HG03045 (cell line): ENCODE measurements at regions not wholly inside any gene's neighbourhood (a gene's known extent, or its start where the extent isn't known, plus 50 kb on each side); places are given as distances from the start of the nearest gene placed in this dataset.
"Not testable (repeated sequence)": the region's sequence is repeated elsewhere in the genome, so short reads cannot be mapped to it uniquely, and the experiment has no call there.

ENCODE experiments used
- ATAC-seq: cut with Tn5 transposase; IDR thresholded peaks from one replicate; pipeline ENCODE4 v1.9.1; 2021; ENCODE audit warnings: mild to moderate bottlenecking, moderate library complexity; ENCODE audit not compliant: unreplicated experiment

DNA sequence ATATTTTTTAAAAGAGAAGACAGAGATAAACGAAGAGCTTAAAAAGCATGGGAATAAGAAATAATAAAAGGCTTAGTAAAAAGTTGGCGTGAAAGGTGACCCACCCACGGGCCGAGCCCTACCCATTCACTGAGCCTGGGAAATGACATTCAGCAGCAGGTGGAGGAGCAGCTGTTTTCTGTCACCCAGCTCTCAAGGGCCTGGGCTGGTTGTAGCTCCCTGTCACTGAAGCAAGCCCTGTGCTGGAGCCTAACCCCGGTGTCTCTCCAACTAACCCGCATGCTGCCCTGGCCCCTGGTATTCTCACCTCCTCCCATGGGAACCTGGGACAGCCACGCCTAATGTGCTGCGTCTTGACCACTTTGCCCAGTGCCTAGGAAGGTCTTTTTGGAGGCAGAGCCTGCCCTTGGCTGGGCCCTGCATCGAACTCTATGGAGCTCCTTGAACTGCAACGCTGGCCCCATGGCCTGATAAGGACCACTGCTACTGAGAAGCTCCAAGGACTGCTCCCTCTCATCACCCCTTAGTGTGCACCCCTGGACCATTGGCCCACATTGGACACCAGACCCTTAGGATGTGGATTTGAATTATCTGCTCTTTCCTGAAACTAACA is 68.8 kb upstream of the IYD start:
- no peak for ATAC-seq

- ATAC-seq = peak; percentile 79
These were observed 66.8 kb upstream of the IYD start for GRCh38 chr6:150301846-150302519.

- no peak for ATAC-seq
These were observed 66.2 kb upstream of the IYD start for GRCh38 chr6:150302520-150303176.

GRCh38 chr6:150303256-150303655 is 65.6 kb upstream of the IYD start:
- ATAC-seq = no peak

DNA sequence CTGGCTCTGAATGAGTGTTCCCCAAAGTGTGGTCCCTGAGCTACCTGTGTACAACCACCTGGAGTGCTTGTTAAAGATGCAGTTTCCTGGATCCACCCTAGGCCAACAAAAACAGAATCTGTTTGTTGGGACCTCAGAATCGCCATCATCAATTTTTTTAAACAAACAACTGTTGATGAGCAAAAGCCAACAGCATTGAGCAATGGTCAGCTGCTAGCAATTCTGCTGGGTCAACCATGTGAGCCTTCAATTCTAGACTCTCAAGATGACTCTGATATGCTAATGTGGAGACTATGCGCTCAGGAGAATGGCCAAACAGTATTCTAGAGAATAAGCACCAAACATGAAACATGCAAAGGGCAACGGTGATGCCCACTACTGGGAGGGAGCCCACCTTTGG is 64.4 kb upstream of the IYD start:
- ATAC-seq = no peak

DNA sequence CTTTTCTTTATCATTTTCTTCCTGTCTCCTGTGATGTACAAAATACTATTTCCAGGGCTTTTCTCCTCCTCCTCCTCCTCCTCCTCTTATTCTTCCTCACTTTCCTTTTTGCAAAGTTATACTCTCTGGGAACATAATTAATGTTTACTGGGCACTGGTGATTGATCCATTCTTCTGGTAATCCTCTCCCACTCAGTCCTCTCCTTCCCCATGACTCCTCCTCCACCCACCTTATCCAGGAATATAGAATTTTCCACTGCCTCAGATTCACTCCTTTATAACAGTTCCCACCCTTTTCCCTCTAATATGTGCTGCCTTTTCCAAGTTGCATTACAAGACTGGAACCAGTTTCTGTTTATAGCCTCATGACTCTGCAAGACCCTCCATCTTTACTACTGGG is 62.5 kb upstream of the IYD start:
- ATAC-seq = no peak

DNA sequence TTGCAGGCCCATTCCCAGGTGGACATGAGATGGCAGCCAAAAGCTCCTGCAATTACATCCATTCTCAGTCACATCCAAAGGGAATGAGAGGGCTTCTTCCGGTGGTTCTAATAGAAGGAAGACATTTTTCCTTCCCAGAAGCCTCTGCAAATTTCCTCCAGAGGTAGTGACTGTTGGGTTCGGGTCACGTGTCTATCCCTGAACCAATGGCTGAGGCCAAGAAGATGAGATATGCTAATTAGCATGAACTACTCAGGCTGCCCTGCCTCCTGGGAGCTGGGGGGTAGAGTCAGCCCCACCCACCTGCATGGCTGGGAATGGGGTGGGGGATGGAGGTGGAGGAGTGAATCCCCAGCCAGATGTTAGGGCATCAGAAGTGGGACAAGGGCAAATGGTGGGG is 61.3 kb upstream of the IYD start:
- no peak for ATAC-seq

DNA sequence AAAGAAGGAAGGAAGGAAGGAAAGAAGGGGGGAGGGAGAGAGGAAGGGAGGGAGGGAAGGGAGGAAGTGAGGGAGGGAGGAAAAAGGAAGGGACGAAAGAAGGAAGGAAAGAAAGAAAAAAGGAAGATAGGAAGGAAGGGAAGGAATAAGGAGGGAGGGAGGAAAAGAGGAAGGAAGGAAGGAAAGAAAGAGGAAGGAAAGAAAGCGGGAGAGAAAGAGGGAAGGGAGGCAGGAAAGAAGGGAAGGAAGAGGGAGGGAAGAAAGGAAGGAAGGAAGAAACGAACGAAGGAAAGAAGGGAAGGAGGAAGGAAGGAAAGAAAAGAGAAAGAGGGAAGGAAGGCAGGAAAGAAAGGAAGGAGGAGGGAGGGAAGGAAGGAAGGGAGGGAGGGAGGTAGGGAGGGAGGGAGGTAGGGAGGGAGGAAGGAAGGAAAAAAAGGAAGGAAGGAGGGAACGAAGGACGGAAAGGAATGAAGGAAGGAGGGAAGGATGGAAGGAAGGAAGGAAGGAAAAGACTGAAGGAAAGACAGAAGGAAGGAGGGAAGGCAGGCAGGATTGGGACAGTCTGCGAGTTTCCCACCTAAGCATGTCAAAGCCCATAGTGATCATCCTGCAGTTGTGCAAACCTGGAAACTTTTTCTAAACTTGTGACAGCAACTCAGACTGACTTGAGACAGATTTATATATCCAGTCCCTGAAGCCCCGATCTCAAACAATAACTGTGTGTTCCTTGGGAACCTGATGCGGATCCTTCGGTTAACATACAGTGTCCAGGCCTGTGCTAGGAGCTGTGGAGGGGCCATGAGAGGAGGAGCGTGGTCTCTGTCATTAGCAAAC is 59.8 kb upstream of the IYD start:
- ATAC-seq = no peak

DNA sequence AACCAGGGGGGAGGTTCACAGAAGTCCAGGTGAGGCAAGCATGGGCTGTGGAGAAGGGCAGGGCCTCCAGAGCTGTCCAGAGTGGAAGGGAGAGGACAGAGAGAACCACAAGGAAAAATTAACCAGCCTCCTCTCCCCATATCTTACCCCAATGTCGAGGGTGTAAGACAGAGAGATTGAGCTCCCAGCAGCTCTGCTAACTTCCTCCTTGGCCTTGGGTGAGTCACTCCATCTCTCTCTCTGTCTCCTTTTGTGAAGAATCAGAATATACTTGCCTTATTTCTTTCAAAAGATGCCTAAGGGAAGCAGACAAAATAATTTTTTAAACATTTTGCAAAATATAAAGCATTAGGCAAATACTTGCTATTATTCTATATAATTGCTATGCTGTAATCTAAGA is 58.3 kb upstream of the IYD start:
- ATAC-seq = no peak

DNA sequence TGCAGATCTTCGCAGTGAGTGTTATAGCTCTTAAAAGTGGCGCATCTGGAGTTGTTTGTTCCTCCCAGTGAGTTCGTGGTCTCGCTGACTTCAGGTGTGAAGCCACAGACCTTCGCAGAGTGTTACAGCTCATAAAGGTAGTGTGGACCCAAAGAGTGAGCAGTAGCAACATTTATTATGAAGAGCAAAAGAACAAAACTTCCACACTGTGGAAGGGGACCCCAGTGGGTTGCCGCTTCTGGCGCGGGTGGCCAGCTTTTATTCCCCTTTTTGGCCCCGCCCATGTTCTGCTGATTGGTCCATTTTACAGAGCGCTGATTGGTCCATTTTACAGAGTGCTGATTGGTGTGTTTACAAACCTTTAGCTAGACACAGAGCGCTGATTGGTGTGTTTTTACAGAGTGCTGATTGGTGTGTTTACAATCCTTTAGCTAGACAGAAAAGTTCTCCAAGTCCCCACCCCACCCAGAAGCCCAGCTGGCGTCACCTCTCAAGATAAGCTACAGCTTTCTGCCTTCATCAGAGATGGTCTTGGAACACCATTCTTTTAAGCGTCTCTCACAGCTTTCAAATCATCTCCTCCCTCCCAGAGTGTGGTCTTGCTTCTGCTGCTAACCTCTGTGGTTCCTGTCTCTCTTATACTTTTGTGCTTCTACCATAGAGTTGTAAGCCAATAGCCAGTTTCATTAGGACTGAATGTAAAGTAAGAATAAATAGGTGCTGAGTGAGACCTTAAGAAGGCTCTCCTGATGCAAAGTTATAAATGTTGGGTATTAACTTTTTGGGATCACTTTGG is 57.5 kb upstream of the IYD start:
- not testable (repeated sequence) for ATAC-seq

- no peak for ATAC-seq
These were observed 56.4 kb upstream of the IYD start for GRCh38 chr6:150312395-150312794.

DNA sequence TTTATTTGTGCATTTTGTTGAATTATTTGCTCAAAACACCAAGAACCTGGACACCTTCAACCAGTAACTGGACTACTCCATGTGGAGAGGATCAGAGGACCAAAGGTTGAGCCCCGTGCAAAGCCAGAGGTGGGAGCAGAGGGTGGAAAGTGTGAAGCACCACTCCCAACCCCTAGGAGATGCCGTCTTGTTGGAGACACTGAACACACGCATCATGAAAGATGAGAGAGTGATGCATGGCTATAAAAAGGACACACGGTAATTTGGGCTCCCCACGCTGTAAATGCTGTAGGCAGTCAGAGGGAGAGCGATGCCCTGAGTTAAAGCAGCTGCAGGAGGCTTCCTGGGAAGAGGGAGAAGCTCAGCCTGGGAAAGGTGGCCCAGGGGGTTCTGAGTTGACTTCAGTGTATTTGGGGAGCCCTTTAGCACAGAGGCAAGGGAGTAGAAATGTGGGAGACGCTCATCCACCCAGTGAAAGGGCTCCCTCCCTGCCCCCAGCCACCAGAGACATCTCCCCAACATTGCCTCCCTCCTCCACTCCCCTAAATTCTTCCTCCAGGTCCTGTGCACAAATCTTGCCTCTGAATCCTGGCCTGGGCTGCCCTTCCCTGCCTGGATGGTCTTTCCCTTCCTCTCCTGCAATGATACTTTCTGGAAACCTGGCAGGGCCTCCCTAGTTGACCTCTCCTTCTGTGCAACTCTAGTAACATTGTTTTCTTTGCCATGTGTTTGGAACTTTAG is 55.8 kb upstream of the IYD start:
- no peak for ATAC-seq

DNA sequence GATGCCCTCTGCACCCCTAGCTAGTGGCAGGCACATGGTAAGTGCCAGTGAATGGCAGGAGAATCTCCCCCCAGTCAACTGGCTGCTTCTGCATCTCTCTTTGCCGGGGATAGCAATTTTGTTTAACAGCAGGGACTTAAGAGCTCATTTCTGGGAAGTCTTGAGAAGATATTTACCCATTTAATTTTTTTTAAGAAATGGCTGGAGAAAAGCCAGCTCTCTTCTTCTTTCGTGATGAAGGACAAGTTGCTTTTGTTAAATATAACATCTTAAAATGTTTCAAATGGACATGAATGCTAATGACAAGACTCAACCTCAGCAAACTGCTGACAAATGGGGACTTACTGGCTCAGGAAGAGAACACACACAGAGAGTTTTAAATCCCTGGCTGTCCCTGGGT is 55.0 kb upstream of the IYD start:
- no peak for ATAC-seq

- ATAC-seq = no peak
These were observed 54.3 kb upstream of the IYD start for GRCh38 chr6:150314230-150315188.

GRCh38 chr6:150315626-150316025 is 53.2 kb upstream of the IYD start:
- ATAC-seq = no peak

- ATAC-seq = no peak
These were observed 51.9 kb upstream of the IYD start for GRCh38 chr6:150316936-150317335.
